ENCODE measurements at regions not wholly inside any gene's neighbourhood (a gene's known extent, or its start where the extent isn't known, plus 50 kb on each side); places are given as distances from the start of the nearest gene placed in this dataset.

DNA sequence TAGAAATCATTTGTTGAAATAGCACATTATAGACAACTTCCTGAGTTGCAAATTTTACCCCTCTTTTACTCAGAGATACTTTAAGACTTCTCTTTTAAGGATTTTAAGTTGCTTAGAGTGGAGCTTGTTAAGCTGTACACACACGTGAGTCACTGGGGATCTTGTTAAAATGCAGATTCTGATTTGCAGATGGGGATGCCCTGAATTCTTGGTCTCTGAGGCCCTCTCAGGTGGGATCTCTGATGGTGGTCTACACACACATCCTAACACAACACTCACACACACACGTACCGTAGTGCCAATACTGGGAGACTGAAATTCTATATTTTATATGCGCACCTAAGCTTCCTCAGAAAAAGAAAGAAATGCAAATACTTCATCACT is 788.3 kb downstream of the UQCRFS1 start:
- TF ChIP-seq, protein P1, sequence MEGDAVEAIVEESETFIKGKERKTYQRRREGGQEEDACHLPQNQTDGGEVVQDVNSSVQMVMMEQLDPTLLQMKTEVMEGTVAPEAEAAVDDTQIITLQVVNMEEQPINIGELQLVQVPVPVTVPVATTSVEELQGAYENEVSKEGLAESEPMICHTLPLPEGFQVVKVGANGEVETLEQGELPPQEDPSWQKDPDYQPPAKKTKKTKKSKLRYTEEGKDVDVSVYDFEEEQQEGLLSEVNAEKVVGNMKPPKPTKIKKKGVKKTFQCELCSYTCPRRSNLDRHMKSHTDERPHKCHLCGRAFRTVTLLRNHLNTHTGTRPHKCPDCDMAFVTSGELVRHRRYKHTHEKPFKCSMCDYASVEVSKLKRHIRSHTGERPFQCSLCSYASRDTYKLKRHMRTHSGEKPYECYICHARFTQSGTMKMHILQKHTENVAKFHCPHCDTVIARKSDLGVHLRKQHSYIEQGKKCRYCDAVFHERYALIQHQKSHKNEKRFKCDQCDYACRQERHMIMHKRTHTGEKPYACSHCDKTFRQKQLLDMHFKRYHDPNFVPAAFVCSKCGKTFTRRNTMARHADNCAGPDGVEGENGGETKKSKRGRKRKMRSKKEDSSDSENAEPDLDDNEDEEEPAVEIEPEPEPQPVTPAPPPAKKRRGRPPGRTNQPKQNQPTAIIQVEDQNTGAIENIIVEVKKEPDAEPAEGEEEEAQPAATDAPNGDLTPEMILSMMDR (IDR thresholded peaks at IDR 0.05; ENCODE audit: low read depth, low read length): no peak
- TF ChIP-seq POLR2A (IDR thresholded peaks at IDR 0.05; ENCODE audit: extremely low read depth, insufficient read length) (no peak), MYC (IDR thresholded peaks at IDR 0.05; ENCODE audit: low read depth, low read length) (no peak)
